Mammary epithelial cell (primary cell): ENCODE measurements at regions not wholly inside any gene's neighbourhood (a gene's known extent, or its start where the extent isn't known, plus 50 kb on each side); places are given as distances from the start of the nearest gene placed in this dataset.

Source experiments
- CTCF ChIP-seq, 2 donors: IDR thresholded peaks in 1 of 2; conservative IDR thresholded peaks in 1 of 2; 2 replicates each; pipeline ENCODE4 v1.5.1; 2011 to 2012; ENCODE audit warnings: inconsistent platforms in 2 of 2, low read length in 2 of 2, mild to moderate bottlenecking in 2 of 2, control low read depth in 1 of 2, low read depth in 1 of 2; ENCODE audit not compliant: insufficient read depth in 1 of 2; ENCODE audit errors: extremely low read depth in 1 of 2
- EZH2 ChIP-seq: IDR thresholded peaks from 2 replicates; pipeline ENCODE4 v1.6.1; 2012; ENCODE audit warnings: low read length, inconsistent platforms, borderline replicate concordance

GRCh38 chr14:50010752-50011151 lies 105.6 kb downstream of the VCPKMT start:
- no peak for TF ChIP-seq EZH2
- TF ChIP-seq CTCF (conservative IDR thresholded peaks at IDR 0.05 in 1 of 2, IDR thresholded peaks at IDR 0.05 in 1 of 2; ENCODE audit: extremely low read depth in 1 of 2, insufficient read depth in 1 of 2, low read depth in 1 of 2, low read length in 2 of 2) = no peak
